H1 (cell line): ENCODE measurements at regions not wholly inside any gene's neighbourhood (a gene's known extent, or its start where the extent isn't known, plus 50 kb on each side); places are given as distances from the start of the nearest gene placed in this dataset.

Experiments
- GABPA ChIP-seq: IDR thresholded peaks from 2 replicates; pipeline ENCODE4 v1.6.1; 2011; ENCODE audit warnings: mild to moderate bottlenecking, low read length, moderate library complexity, borderline replicate concordance; ENCODE audit not compliant: insufficient read depth
- GTF2F1 ChIP-seq: IDR thresholded peaks from 2 replicates; pipeline ENCODE4 v1.6.1; 2012; ENCODE audit warnings: low read depth, low read length, improper control_type of control experiment, borderline replicate concordance
- POLR2A ChIP-seq, 2 experiments: IDR thresholded peaks; 1 replicate in 1 of 2; 2 replicates in 1 of 2; pipeline ENCODE4 v1.6.1; 2011; ENCODE audit warnings: low read depth in 2 of 2, low read length in 2 of 2, mild to moderate bottlenecking in 2 of 2; ENCODE audit errors: control extremely low read depth in 1 of 2
- RAD21 ChIP-seq, 2 experiments: IDR thresholded peaks in 1 of 2; conservative IDR thresholded peaks in 1 of 2; 2 replicates each; pipeline ENCODE4 v1.6.1; 2011; ENCODE audit warnings: low read depth in 2 of 2, low read length in 2 of 2, improper control_type of control experiment in 1 of 2, inconsistent platforms in 1 of 2, mild to moderate bottlenecking in 1 of 2, moderate library complexity in 1 of 2
- RBBP5 ChIP-seq: IDR thresholded peaks from 2 replicates; pipeline ENCODE4 v1.7.1; 2012; ENCODE audit warnings: low read depth, mild to moderate bottlenecking, inconsistent platforms, low read length, moderate library complexity, borderline replicate concordance
- SIN3A ChIP-seq, 2 experiments: IDR thresholded peaks in 1 of 2; conservative IDR thresholded peaks in 1 of 2; 2 replicates each; pipeline ENCODE4 v1.6.1; 2011 to 2012; ENCODE audit warnings: low read length in 2 of 2, improper control_type of control experiment in 1 of 2, low read depth in 1 of 2, mild to moderate bottlenecking in 1 of 2
- TAF1 ChIP-seq: IDR thresholded peaks from 2 replicates; pipeline ENCODE4 v1.6.1; 2011; ENCODE audit warnings: mild to moderate bottlenecking, low read depth, low read length
- TCF12 ChIP-seq: IDR thresholded peaks from 2 replicates; pipeline ENCODE4 v1.6.1; 2011; ENCODE audit warnings: low read depth, mild to moderate bottlenecking, low read length
- TEAD4 ChIP-seq: IDR thresholded peaks from 2 replicates; pipeline ENCODE4 v1.6.1; 2012; ENCODE audit warnings: low read depth, low read length, inconsistent platforms, mixed read lengths
- YY1 ChIP-seq: IDR thresholded peaks from 2 replicates; pipeline ENCODE4 v1.6.1; 2011; ENCODE audit warnings: low read depth, mild to moderate bottlenecking, low read length
- TF ChIP-seq, protein P1 (sequence below), 3 experiments: IDR thresholded peaks; 1 replicate in 2 of 3; 2 replicates in 1 of 3; pipeline versions ENCODE4 v1.5.1 to v1.6.1; 2011; ENCODE audit warnings: low read length in 3 of 3, mild to moderate bottlenecking in 3 of 3, inconsistent platforms in 2 of 3, low read depth in 1 of 3, moderate library complexity in 1 of 3; ENCODE audit not compliant: insufficient read depth in 1 of 3; ENCODE audit errors: control extremely low read depth in 1 of 3
- TF ChIP-seq, protein P2 (sequence below): IDR thresholded peaks from 2 replicates; pipeline ENCODE4 v1.6.1; 2011; ENCODE audit warnings: low read length, improper control_type of control experiment

DNA sequence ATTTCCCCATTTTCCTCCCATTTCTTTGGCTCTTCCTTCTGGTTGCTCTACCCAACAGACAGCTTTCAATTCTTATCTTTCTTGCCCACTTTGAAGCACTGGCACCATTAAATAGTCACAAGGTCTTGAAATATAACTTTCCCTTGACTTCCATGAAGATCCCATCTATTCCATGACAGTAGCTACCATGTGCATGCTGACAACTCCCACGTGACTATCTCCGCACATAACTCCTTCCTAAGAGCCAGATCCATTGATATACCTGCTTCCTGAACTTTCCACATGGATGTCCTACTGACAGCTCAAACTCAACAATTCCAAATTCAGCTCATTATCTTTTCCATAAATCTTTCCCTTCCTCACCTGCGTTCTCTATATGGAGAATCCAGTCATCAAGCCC, 101.4 kb downstream of the RIN2 start:
- TF ChIP-seq TEAD4 = no peak
- no peak for TF ChIP-seq TAF1
- TF ChIP-seq, protein P1, sequence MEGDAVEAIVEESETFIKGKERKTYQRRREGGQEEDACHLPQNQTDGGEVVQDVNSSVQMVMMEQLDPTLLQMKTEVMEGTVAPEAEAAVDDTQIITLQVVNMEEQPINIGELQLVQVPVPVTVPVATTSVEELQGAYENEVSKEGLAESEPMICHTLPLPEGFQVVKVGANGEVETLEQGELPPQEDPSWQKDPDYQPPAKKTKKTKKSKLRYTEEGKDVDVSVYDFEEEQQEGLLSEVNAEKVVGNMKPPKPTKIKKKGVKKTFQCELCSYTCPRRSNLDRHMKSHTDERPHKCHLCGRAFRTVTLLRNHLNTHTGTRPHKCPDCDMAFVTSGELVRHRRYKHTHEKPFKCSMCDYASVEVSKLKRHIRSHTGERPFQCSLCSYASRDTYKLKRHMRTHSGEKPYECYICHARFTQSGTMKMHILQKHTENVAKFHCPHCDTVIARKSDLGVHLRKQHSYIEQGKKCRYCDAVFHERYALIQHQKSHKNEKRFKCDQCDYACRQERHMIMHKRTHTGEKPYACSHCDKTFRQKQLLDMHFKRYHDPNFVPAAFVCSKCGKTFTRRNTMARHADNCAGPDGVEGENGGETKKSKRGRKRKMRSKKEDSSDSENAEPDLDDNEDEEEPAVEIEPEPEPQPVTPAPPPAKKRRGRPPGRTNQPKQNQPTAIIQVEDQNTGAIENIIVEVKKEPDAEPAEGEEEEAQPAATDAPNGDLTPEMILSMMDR (IDR thresholded peaks at IDR 0.05; ENCODE audit: control extremely low read depth in 1 of 3, insufficient read depth in 1 of 3, low read depth in 1 of 3, low read length in 3 of 3) = no peak
- TF ChIP-seq, protein P2, sequence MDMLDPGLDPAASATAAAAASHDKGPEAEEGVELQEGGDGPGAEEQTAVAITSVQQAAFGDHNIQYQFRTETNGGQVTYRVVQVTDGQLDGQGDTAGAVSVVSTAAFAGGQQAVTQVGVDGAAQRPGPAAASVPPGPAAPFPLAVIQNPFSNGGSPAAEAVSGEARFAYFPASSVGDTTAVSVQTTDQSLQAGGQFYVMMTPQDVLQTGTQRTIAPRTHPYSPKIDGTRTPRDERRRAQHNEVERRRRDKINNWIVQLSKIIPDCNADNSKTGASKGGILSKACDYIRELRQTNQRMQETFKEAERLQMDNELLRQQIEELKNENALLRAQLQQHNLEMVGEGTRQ = no peak
- no peak for TF ChIP-seq YY1
- no peak for TF ChIP-seq RBBP5
- no peak for TF ChIP-seq POLR2A (IDR thresholded peaks at IDR 0.05; ENCODE audit: control extremely low read depth in 1 of 2, low read depth in 2 of 2, low read length in 2 of 2)
- TF ChIP-seq GTF2F1 = no peak
- no peak for TF ChIP-seq SIN3A (conservative IDR thresholded peaks at IDR 0.05 in 1 of 2, IDR thresholded peaks at IDR 0.05 in 1 of 2; ENCODE audit: low read depth in 1 of 2, low read length in 2 of 2)
- TF ChIP-seq TCF12 = no peak
- no peak for TF ChIP-seq RAD21 (IDR thresholded peaks at IDR 0.05 in 1 of 2, conservative IDR thresholded peaks at IDR 0.05 in 1 of 2; ENCODE audit: low read depth in 2 of 2, low read length in 2 of 2)
- TF ChIP-seq GABPA = no peak
